ENCODE measurements at regions not wholly inside any gene's neighbourhood (a gene's known extent, or its start where the extent isn't known, plus 50 kb on each side); places are given as distances from the start of the nearest gene placed in this dataset.

- TF ChIP-seq MAX (IDR thresholded peaks at IDR 0.05; ENCODE audit: insufficient read depth, insufficient read length) (no peak), CTCF (IDR thresholded peaks at IDR 0.05; ENCODE audit: extremely low read depth in 1 of 2, insufficient read depth in 1 of 2, low read depth in 1 of 2, low read length in 2 of 2) (no peak), JUN (IDR thresholded peaks at IDR 0.05; ENCODE audit: borderline replicate concordance, insufficient read depth, insufficient read length, low read depth) (no peak), EZH2 (IDR thresholded peaks at IDR 0.05; ENCODE audit: borderline replicate concordance, low read depth, low read length, severe bottlenecking) (no peak), POLR2A (IDR thresholded peaks at IDR 0.05; ENCODE audit: low read depth, low read length) (no peak), MYC (IDR thresholded peaks at IDR 0.05; ENCODE audit: low read depth, low read length) (no peak), GATA2 (IDR thresholded peaks at IDR 0.05; ENCODE audit: insufficient read depth, insufficient read length, low read depth, low read length) (no peak), POLR2AphosphoS5 (IDR thresholded peaks at IDR 0.05; ENCODE audit: insufficient read depth, low read depth, low read length) (no peak), FOS (IDR thresholded peaks at IDR 0.05; ENCODE audit: borderline replicate concordance, insufficient read depth, low read length) (no peak)
- no peak overlapping the region for H3K27ac ChIP-seq (ENCODE audit: insufficient read depth, low read depth, low read length)
- no peak overlapping the region for H3K4me2 ChIP-seq (ENCODE audit: insufficient read depth, low read length)
- no peak overlapping the region for H3K9ac ChIP-seq (replicated peaks; ENCODE audit: extremely low read depth, insufficient read depth, low read length)
- no peak overlapping the region for H3K4me3 ChIP-seq (replicated peaks in 1 of 3; ENCODE audit: insufficient read depth in 1 of 3, low read depth in 1 of 3, low read length in 3 of 3)
- dilution Hi-C loops (cut with MboI; ENCODE audit: extremely low pct_ligation_motif_present, low sequenced_read_pairs) (no loop called here), intact Hi-C loops (cut with micrococcal nuclease) (no loop called here)
- no peaks in the 10 kb centered on the region for H3K9me1 ChIP-seq (replicated peaks; ENCODE audit: control insufficient read depth, extremely low read depth, insufficient read depth, low read length)
- FAIRE-seq, result no peak
- ChIA-PET POLR2A (no interaction called here), CTCF (no interaction called here)
- H3K4me1 ChIP-seq (ENCODE audit: control insufficient read depth, extremely low read depth, insufficient read depth, low read length), result no peaks in the 10 kb centered on the region
- H3K79me2 ChIP-seq (ENCODE audit: control insufficient read depth, insufficient read depth, low read length), result no peaks in the 10 kb centered on the region
- no peaks in the 10 kb centered on the region for H3K9me3 ChIP-seq (replicated peaks; ENCODE audit: control insufficient read depth, insufficient read depth, low read length)
- no peaks in the 10 kb centered on the region for H3K36me3 ChIP-seq (ENCODE audit: control insufficient read depth in 2 of 2, extremely low read depth in 1 of 2, insufficient read depth in 2 of 2, low read length in 2 of 2)
- H4K20me1 ChIP-seq (replicated peaks; ENCODE audit: control insufficient read depth, extremely low read depth, insufficient read depth, low read length), result no peaks in the 10 kb centered on the region
- no peak overlapping the region for H2AFZ ChIP-seq (ENCODE audit: low read depth, low read length)
- H3K27me3 ChIP-seq (ENCODE audit: control insufficient read depth in 2 of 2, insufficient read depth in 2 of 2, low read length in 2 of 2), result no peaks in the 10 kb centered on the region
- DNase-seq (ENCODE audit: low read depth, low spot score), result no peak
- BruUV-seq (replicated peaks), result no TSS peak
Measured at GRCh38 chr14:42569227-42569626, 962.6 kb downstream of the LRFN5 start.

Measured in endothelial cell of umbilical vein (primary cell).